GM12878 (cell line): ENCODE measurements at regions not wholly inside any gene's neighbourhood (a gene's known extent, or its start where the extent isn't known, plus 50 kb on each side); places are given as distances from the start of the nearest gene placed in this dataset.

Source experiments
- ATAC-seq: fragments of 200-7000 bp; cut with Tn5 transposase; 3 replicates; pipeline ENCODE4 v1.9.1; 2020; ENCODE audit warnings: mild to moderate bottlenecking, moderate library complexity
- BruUV-seq: library from RNA; stranded (reverse); fragments of 400-500 nt; replicated peaks from 2 replicates; lab custom pipeline; 2021; lab: Mats Ljungman, UMichigan
- CTCF ChIA-PET: fragments of 300-600 bp; sonication (Branson Sonifier 250); formaldehyde crosslinking; extraction: SDS; loops from one replicate; lab custom pipeline; 2021; ENCODE audit warnings: inconsistent platforms; lab: Yijun Ruan, JAX
- POLR2A ChIA-PET: fragments of 350-600 bp; formaldehyde crosslinking; extraction: SDS; loops from one replicate; lab custom pipeline; 2021; ENCODE audit warnings: inconsistent platforms; lab: Charles Lee
- RAD21 ChIA-PET: fragments of 300-600 bp; sonication (Branson Sonifier 250); formaldehyde crosslinking; loops from one replicate; lab custom pipeline; 2023; ENCODE audit warnings: antibody characterized with exemption; ENCODE audit not compliant: unreplicated experiment; lab: Charles Lee
- SMC1A ChIA-PET: fragments of 300-600 bp; sonication (Branson Sonifier 250); formaldehyde crosslinking; loops from one replicate; lab custom pipeline; 2023; ENCODE audit not compliant: unreplicated experiment, uncharacterized antibody; lab: Charles Lee
- DNase-seq: peaks from one replicate; pipeline ENCODE4 v3.0.0-alpha.2; 2011; ENCODE audit warnings: low read depth, low spot score
- FAIRE-seq: peaks from 3 replicates; lab custom pipeline; 2011; peaks lifted over from hg19 to GRCh38; lab: Jason Lieb, UNC
- H2AFZ ChIP-seq: 2 replicates; pipeline ENCODE4 v1.6.0; 2011; ENCODE audit warnings: low read depth, low read length, control low read depth; ENCODE audit not compliant: control insufficient read depth
- H3K27ac ChIP-seq: 2 replicates; pipeline ENCODE4 v1.5.1; 2011; ENCODE audit warnings: control low read depth; ENCODE audit not compliant: control insufficient read depth, insufficient read depth
- H3K27me3 ChIP-seq, 2 experiments: replicated peaks in 1 of 2; 2 replicates each; pipeline versions ENCODE4 v1.6.0 to v1.6.1; 2011; ENCODE audit warnings: low read length in 1 of 2; ENCODE audit not compliant: control insufficient read depth in 2 of 2, insufficient read depth in 2 of 2
- H3K36me3 ChIP-seq, 2 experiments: 2 replicates each; pipeline ENCODE4 v1.5.1; 2011; ENCODE audit warnings: low read length in 1 of 2; ENCODE audit not compliant: control insufficient read depth in 2 of 2, insufficient read depth in 2 of 2
- H3K4me1 ChIP-seq: 2 replicates; pipeline ENCODE4 v1.6.1; 2011; ENCODE audit warnings: mild to moderate bottlenecking, low read length, moderate library complexity, mixed read lengths; ENCODE audit not compliant: control insufficient read depth, insufficient read depth
- H3K4me2 ChIP-seq: 2 replicates; pipeline ENCODE4 v1.6.0; 2011; ENCODE audit warnings: control low read depth; ENCODE audit not compliant: control insufficient read depth, insufficient read depth
- H3K4me3 ChIP-seq: fragments of 200-600 bp; sonication (generic); 2 replicates; pipeline ENCODE4 v1.5.1; 2016
- H3K79me2 ChIP-seq: 2 replicates; pipeline ENCODE4 v1.6.0; 2011; ENCODE audit warnings: low read length; ENCODE audit not compliant: control insufficient read depth, insufficient read depth
- H3K9ac ChIP-seq: 2 replicates; pipeline ENCODE4 v1.8.0; 2011; ENCODE audit warnings: low read length, control low read depth, mixed read lengths; ENCODE audit not compliant: control insufficient read depth, insufficient read depth
- H3K9me3 ChIP-seq: replicated peaks from 3 replicates; pipeline ENCODE4 v1.5.1; 2011; ENCODE audit warnings: mild to moderate bottlenecking, low read length; ENCODE audit not compliant: control insufficient read depth, insufficient read depth
- H4K20me1 ChIP-seq: 2 replicates; pipeline ENCODE4 v1.6.0; 2011; ENCODE audit not compliant: control insufficient read depth, insufficient read depth
- ATF2 ChIP-seq: IDR thresholded peaks from 2 replicates; pipeline ENCODE4 v1.6.1; 2012; ENCODE audit warnings: low read length, inconsistent platforms
- CBFB ChIP-seq: IDR thresholded peaks from 2 replicates; pipeline ENCODE4 v1.6.1; 2016; ENCODE audit warnings: antibody characterized with exemption, low read depth
- CHD1 ChIP-seq: IDR thresholded peaks from 2 replicates; pipeline ENCODE4 v1.6.1; 2012; ENCODE audit warnings: low read depth, low read length, improper control_type of control experiment
- CHD4 ChIP-seq: fragments of 200-600 bp; sonication (generic); IDR thresholded peaks from 2 replicates; pipeline ENCODE4 v1.6.1; 2016; ENCODE audit warnings: mild to moderate bottlenecking
- CREB1 ChIP-seq: IDR thresholded peaks from 2 replicates; pipeline ENCODE4 v1.6.1; 2012; ENCODE audit warnings: low read depth, mild to moderate bottlenecking, inconsistent platforms
- CTCF ChIP-seq, 3 experiments: IDR thresholded peaks in 2 of 3; conservative IDR thresholded peaks in 1 of 3; 2 replicates each; pipeline ENCODE4 v1.5.1; 2011; ENCODE audit warnings: low read depth in 3 of 3, low read length in 3 of 3, mild to moderate bottlenecking in 3 of 3, control low read depth in 2 of 3, moderate library complexity in 2 of 3, inconsistent platforms in 1 of 3, mixed read lengths in 1 of 3; ENCODE audit not compliant: control insufficient read depth in 2 of 3, insufficient read depth in 1 of 3; ENCODE audit errors: extremely low read depth in 1 of 3
- MAX ChIP-seq: IDR thresholded peaks from 2 replicates; pipeline ENCODE4 v1.6.1; 2012; ENCODE audit warnings: low read depth, low read length, improper control_type of control experiment
- REST ChIP-seq: IDR thresholded peaks from 2 replicates; pipeline ENCODE4 v1.6.1; 2012; ENCODE audit warnings: mild to moderate bottlenecking, low read depth, low read length
- RFX5 ChIP-seq: IDR thresholded peaks from 2 replicates; pipeline ENCODE4 v1.6.1; 2011; ENCODE audit warnings: low read depth, low read length, improper control_type of control experiment
- SMARCA5 ChIP-seq: fragments of 450-650 bp; IDR thresholded peaks from 2 replicates; pipeline ENCODE4 v1.6.1; 2017; ENCODE audit warnings: mild to moderate bottlenecking
- SREBF1 ChIP-seq: IDR thresholded peaks from 2 replicates; pipeline ENCODE4 v1.6.1; 2012; ENCODE audit warnings: mild to moderate bottlenecking, low read length
- SREBF2 ChIP-seq: IDR thresholded peaks from 2 replicates; pipeline ENCODE4 v1.6.1; 2012; ENCODE audit warnings: mild to moderate bottlenecking, low read length
- STAT1 ChIP-seq: fragments of 450-650 bp; conservative IDR thresholded peaks from 2 replicates; pipeline ENCODE4 v1.6.1; 2014; ENCODE audit warnings: antibody characterized with exemption, mild to moderate bottlenecking
- TCF7 ChIP-seq: IDR thresholded peaks from 2 replicates; pipeline ENCODE4 v1.6.1; 2014; ENCODE audit warnings: antibody characterized with exemption, borderline replicate concordance
- ZNF217 ChIP-seq: fragments of 450-650 bp; IDR thresholded peaks from 2 replicates; pipeline ENCODE4 v1.6.1; 2017; ENCODE audit warnings: antibody characterized with exemption, mild to moderate bottlenecking
- WGBS: methylation state at CpG from one replicate; pipeline ENCODE4 v1.1.6; 2016; ENCODE audit warnings: low lambda C conversion rate; ENCODE audit not compliant: insufficient replicate concordance, insufficient coverage; ENCODE audit errors: missing lambda C conversion rate; 5-methylcytosine and 5-hydroxymethylcytosine counted together
- in situ Hi-C: fragments of 300-500 bp; cut with MboI; formaldehyde crosslinking; loops from 9 replicates; pipeline ENCODE4 v1.14.3; 2018; ENCODE audit warnings: mixed read lengths
- intact Hi-C: fragments of 100-400 bp; cut with micrococcal nuclease; formaldehyde crosslinking; loops from one replicate; pipeline ENCODE4 v1.14.2; 2022; ENCODE audit not compliant: unreplicated experiment
- TF ChIP-seq, protein P1 (sequence below): fragments of 450-650 bp; formaldehyde crosslinking; IDR thresholded peaks from 2 replicates; pipeline ENCODE4 v1.5.0; 2022; ENCODE audit warnings: mild to moderate bottlenecking, missing genetic modification characterization

GRCh38 chr10:130470973-130471372 is 334.8 kb downstream of the GLRX3 start:
- TF ChIP-seq CTCF (IDR thresholded peaks at IDR 0.05 in 2 of 3, conservative IDR thresholded peaks at IDR 0.05 in 1 of 3; ENCODE audit: control insufficient read depth in 2 of 3, extremely low read depth in 1 of 3, insufficient read depth in 1 of 3, low read depth in 3 of 3, low read length in 3 of 3) (no peak), TCF7 (no peak), CHD4 (no peak), SREBF2 (no peak), CHD1 (no peak), MAX (no peak), CBFB (no peak), REST (no peak), SMARCA5 (no peak), RFX5 (no peak), ZNF217 (no peak), SREBF1 (no peak), ATF2 (no peak), CREB1 (no peak), STAT1 (no peak)
- TF ChIP-seq, protein P1, sequence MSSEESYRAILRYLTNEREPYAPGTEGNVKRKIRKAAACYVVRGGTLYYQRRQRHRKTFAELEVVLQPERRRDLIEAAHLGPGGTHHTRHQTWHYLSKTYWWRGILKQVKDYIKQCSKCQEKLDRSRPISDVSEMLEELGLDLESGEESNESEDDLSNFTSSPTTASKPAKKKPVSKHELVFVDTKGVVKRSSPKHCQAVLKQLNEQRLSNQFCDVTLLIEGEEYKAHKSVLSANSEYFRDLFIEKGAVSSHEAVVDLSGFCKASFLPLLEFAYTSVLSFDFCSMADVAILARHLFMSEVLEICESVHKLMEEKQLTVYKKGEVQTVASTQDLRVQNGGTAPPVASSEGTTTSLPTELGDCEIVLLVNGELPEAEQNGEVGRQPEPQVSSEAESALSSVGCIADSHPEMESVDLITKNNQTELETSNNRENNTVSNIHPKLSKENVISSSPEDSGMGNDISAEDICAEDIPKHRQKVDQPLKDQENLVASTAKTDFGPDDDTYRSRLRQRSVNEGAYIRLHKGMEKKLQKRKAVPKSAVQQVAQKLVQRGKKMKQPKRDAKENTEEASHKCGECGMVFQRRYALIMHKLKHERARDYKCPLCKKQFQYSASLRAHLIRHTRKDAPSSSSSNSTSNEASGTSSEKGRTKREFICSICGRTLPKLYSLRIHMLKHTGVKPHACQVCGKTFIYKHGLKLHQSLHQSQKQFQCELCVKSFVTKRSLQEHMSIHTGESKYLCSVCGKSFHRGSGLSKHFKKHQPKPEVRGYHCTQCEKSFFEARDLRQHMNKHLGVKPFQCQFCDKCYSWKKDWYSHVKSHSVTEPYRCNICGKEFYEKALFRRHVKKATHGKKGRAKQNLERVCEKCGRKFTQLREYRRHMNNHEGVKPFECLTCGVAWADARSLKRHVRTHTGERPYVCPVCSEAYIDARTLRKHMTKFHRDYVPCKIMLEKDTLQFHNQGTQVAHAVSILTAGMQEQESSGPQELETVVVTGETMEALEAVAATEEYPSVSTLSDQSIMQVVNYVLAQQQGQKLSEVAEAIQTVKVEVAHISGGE = no peak
- DNase-seq (no peak), FAIRE-seq (no peak), ATAC-seq (no peak)
- no peak overlapping the region for H3K9ac ChIP-seq
- WGBS = 21% methylated on average over 6 of the region's 6 CpGs
- H3K4me1 ChIP-seq = no peaks in the 10 kb centered on the region
- in situ Hi-C loops (no loop called here), intact Hi-C loops (no loop called here)
- H3K4me3 ChIP-seq = no peak overlapping the region
- H3K9me3 ChIP-seq = no peaks in the 10 kb centered on the region; the same call in 2 of the 3 replicates
- RAD21 ChIA-PET = no interaction called here
- no peak overlapping the region for H2AFZ ChIP-seq
- CTCF ChIA-PET = no interaction called here
- BruUV-seq = no TSS peak
- H3K79me2 ChIP-seq = no peaks in the 10 kb centered on the region
- H3K27ac ChIP-seq = no peak overlapping the region
- no peak overlapping the region for H3K4me2 ChIP-seq
- H3K36me3 ChIP-seq = no peaks in the 10 kb centered on the region
- H3K27me3 ChIP-seq = no peaks in the 10 kb centered on the region
- no peaks in the 10 kb centered on the region for H4K20me1 ChIP-seq
- POLR2A ChIA-PET = no interaction called here
- SMC1A ChIA-PET = no interaction called here
